Retinal pigment epithelial cell (primary cell): ENCODE measurements at regions not wholly inside any gene's neighbourhood (a gene's known extent, or its start where the extent isn't known, plus 50 kb on each side); places are given as distances from the start of the nearest gene placed in this dataset.

Source experiments
- DNase-seq: peaks from one replicate; pipeline ENCODE4 v3.0.0-alpha.2; 2010; ENCODE audit warnings: low read depth
- H3K4me3 ChIP-seq: 2 replicates; pipeline ENCODE4 v1.5.1; 2011; ENCODE audit warnings: mild to moderate bottlenecking, low read length, control low read depth, moderate library complexity
- CTCF ChIP-seq: conservative IDR thresholded peaks from 2 replicates; pipeline ENCODE4 v1.5.1; 2011; ENCODE audit warnings: low read depth, low read length, control low read depth, inconsistent platforms

DNA sequence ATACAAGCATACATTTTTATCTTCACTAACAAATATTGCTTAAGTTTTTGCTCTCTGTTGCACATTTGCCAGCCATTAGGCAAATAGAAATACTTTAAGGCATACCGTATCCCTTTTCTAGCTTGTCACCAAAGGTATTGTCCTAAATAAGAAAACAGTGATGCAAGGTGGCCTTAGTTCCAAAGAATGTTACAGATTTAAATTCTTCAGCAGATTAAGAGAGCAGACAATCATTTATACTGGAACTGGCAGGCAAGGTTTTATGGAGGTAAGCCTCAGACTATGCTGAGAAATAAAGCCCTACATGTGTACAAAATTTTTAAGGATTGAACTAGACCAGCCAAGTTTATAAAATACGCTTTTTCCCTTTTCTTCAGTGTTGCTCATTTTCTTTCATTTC is 247.8 kb downstream of the IZUMO3 start:
- DNase-seq: peak; percentile 43
- H3K4me3 ChIP-seq: no peak overlapping the region
- no peak for TF ChIP-seq CTCF

- no peak for TF ChIP-seq CTCF
- H3K4me3 ChIP-seq: no peak overlapping the region
- no peak for DNase-seq
Observed at GRCh38 chr9:24296124-24296523, 249.6 kb downstream of the IZUMO3 start.

GRCh38 chr9:24293386-24293785 is 252.3 kb downstream of the IZUMO3 start:
- no peak for DNase-seq
- no peak for TF ChIP-seq CTCF

DNA sequence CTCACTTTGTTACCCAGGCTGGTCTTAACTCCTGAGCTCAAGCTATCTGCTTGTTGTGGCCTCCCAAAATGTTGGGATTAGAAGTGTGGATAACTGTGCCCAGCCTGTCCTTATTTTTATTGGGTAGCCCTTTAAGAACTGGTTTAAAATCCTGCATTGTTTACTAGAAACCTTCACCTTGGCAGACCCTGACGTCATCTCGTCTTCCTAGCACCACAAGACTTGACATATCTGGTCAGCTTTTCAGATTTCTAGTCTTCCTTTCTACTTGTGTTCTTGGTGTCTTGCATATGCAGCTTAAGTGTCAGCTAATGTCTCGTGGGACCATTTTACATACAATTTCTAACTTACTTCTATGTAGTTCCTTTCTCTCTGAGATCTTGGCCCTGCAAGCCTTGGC is 258.9 kb downstream of the IZUMO3 start:
- TF ChIP-seq CTCF: no peak
- H3K4me3 ChIP-seq: no peak overlapping the region
- no peak for DNase-seq

More at GRCh38 chr9:24293386-24293785, 252.3 kb downstream of the IZUMO3 start:
- no peak overlapping the region for H3K4me3 ChIP-seq

GRCh38 chr9:24258626-24259025 is 287.1 kb downstream of the IZUMO3 start:
- no peak for DNase-seq
- no peak for TF ChIP-seq CTCF
- no peak overlapping the region for H3K4me3 ChIP-seq

DNA sequence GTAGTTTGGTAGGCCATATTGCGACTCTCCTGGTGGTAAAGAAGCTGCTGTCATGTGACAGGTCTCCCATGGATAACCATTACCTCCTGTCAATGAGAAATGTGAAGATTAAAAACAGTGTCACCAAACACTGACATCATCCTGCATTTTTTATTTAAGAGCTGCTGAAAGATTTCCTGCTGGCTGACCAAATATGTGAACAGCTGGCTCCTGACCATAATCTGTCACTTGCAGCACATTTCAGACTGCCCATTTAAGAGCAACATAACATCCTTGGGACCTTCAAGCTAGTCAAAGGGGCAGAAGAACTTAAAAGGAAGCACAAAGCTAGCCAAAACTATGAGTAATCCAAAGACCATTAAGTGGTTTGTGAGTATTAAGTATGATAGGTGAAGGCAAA is 288.0 kb downstream of the IZUMO3 start:
- no peak overlapping the region for H3K4me3 ChIP-seq
- DNase-seq: peak; percentile 49
- TF ChIP-seq CTCF: no peak

GRCh38 chr9:24245988-24246387 is 299.7 kb downstream of the IZUMO3 start:
- TF ChIP-seq CTCF: peak; percentile 54
- no peak overlapping the region for H3K4me3 ChIP-seq
- DNase-seq: peak; percentile 4
